ENCODE measurements at regions not wholly inside any gene's neighbourhood (a gene's known extent, or its start where the extent isn't known, plus 50 kb on each side); places are given as distances from the start of the nearest gene placed in this dataset.

- DNase-seq (ENCODE audit: low read depth), result no peak
- no peak overlapping the region for H3K4me3 ChIP-seq (ENCODE audit: low read depth, low read length)
- TF ChIP-seq, protein P1, sequence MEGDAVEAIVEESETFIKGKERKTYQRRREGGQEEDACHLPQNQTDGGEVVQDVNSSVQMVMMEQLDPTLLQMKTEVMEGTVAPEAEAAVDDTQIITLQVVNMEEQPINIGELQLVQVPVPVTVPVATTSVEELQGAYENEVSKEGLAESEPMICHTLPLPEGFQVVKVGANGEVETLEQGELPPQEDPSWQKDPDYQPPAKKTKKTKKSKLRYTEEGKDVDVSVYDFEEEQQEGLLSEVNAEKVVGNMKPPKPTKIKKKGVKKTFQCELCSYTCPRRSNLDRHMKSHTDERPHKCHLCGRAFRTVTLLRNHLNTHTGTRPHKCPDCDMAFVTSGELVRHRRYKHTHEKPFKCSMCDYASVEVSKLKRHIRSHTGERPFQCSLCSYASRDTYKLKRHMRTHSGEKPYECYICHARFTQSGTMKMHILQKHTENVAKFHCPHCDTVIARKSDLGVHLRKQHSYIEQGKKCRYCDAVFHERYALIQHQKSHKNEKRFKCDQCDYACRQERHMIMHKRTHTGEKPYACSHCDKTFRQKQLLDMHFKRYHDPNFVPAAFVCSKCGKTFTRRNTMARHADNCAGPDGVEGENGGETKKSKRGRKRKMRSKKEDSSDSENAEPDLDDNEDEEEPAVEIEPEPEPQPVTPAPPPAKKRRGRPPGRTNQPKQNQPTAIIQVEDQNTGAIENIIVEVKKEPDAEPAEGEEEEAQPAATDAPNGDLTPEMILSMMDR (IDR thresholded peaks at IDR 0.05; ENCODE audit: low read depth, low read length, missing control alignments), result no peak
- in situ Hi-C loops (cut with HindIII; ENCODE audit: low sequenced_read_pairs), result no loop called here
Observed at GRCh38 chr6:14972379-14973067, 273.3 kb upstream of the JARID2 start.

GRCh38 chr6:14974372-14974771, 271.5 kb upstream of the JARID2 start:
- TF ChIP-seq, protein P1 (IDR thresholded peaks at IDR 0.05; ENCODE audit: low read depth, low read length, missing control alignments), result no peak
- H3K4me3 ChIP-seq (ENCODE audit: low read depth, low read length), result no peak overlapping the region
- DNase-seq (ENCODE audit: low read depth), result no peak
- in situ Hi-C loops (cut with HindIII; ENCODE audit: low sequenced_read_pairs), result no loop called here

DNA sequence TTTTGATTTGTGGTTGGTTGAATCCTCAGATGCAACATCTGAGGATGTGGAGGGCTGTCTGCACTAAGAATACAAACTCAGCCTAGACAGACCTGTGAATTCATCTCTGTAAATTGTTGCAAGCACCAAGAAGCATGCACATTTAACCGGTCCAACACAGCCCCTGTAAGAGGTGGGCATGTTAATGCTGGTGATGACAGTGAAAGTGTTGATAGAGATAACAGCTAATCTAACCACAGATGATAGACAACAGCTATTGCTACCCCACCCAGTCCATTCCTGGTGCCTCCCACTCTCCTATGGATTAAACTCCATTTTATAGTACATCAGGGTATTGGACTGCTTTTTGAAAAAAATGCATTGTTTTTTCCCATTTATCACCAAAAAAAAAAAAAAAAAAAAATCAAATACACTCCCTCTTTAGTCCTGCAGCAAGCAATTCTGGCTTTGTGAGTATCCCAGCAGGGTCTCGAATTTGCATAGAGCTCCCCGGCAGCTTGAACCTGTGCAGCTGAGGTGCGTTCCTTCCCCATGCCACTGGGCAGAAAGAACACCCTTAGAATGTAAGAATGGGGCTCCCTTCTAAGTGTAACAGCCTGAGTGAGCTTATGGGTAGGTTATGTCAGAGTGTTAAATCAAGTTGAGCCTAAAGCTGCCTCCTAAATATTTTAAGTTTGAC, 270.9 kb upstream of the JARID2 start:
- no peak for DNase-seq (ENCODE audit: low read depth)
- in situ Hi-C loops (cut with HindIII; ENCODE audit: low sequenced_read_pairs), result no loop called here
- TF ChIP-seq, protein P1 (IDR thresholded peaks at IDR 0.05; ENCODE audit: low read depth, low read length, missing control alignments), result no peak
- no peak overlapping the region for H3K4me3 ChIP-seq (ENCODE audit: low read depth, low read length)

GRCh38 chr6:14975471-14975817, 270.4 kb upstream of the JARID2 start:
- in situ Hi-C loops (cut with HindIII; ENCODE audit: low sequenced_read_pairs), result no loop called here
- no peak for DNase-seq (ENCODE audit: low read depth)

DNA sequence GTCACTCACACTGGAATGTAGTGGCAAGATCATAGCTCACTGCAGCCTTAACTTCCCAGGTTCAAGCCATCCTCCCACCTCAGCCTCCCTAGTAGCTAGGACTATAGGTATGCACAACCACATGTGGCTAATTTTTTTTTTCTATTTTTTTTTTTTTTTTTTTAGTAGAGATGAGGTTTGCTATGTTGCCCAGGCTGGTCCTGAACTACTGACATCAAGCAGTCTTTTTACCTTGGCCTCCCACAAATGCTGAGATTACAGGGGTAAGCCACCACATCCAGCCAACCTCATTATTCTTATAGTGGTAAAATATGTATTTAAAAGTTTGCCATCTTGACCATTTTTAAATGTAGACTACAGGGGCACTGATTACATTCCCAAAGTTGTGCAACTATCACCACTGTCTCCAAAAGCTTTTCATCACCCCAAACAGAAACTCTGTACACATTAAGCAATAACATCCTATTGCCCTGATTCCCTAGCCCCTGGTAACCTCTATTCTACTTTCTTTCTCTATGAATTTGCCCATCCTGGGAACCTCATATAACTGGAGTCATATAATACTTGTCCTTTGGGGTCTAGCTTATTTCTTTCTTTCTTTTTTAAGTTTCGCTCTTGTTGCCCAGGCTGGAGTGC, 268.0 kb upstream of the JARID2 start:
- no peak overlapping the region for H3K4me3 ChIP-seq (ENCODE audit: low read depth, low read length)
- DNase-seq (ENCODE audit: low read depth), result no peak
- in situ Hi-C loops (cut with HindIII; ENCODE audit: low sequenced_read_pairs), result no loop called here
- TF ChIP-seq, protein P1 (IDR thresholded peaks at IDR 0.05; ENCODE audit: low read depth, low read length, missing control alignments), result no peak

More at GRCh38 chr6:14975471-14975817, 270.4 kb upstream of the JARID2 start:
- no peak overlapping the region for H3K4me3 ChIP-seq (ENCODE audit: low read depth, low read length)
- TF ChIP-seq, protein P1 (IDR thresholded peaks at IDR 0.05; ENCODE audit: low read depth, low read length, missing control alignments), result no peak

- in situ Hi-C loops (cut with HindIII; ENCODE audit: low sequenced_read_pairs), result no loop called here
- no peak overlapping the region for H3K4me3 ChIP-seq (ENCODE audit: low read depth, low read length)
- no peak for DNase-seq (ENCODE audit: low read depth)
Observed at GRCh38 chr6:14981960-14982359, 263.9 kb upstream of the JARID2 start.

More at GRCh38 chr6:14981960-14982359, 263.9 kb upstream of the JARID2 start:
- TF ChIP-seq, protein P1 (IDR thresholded peaks at IDR 0.05; ENCODE audit: low read depth, low read length, missing control alignments), result no peak

Data from astrocyte of the cerebellum (primary cell).